H1 (cell line): ENCODE measurements at regions not wholly inside any gene's neighbourhood (a gene's known extent, or its start where the extent isn't known, plus 50 kb on each side); places are given as distances from the start of the nearest gene placed in this dataset.

Experiments
- CTCF ChIA-PET: fragments of 300-600 bp; sonication (Branson Sonifier 250); formaldehyde crosslinking; loops from one replicate; lab custom pipeline; 2021; ENCODE audit not compliant: partially characterized antibody; lab: Charles Lee
- POLR2A ChIA-PET: fragments of 300-600 bp; sonication (Branson Sonifier 250); formaldehyde crosslinking; loops from one replicate; lab custom pipeline; 2021; ENCODE audit warnings: inconsistent platforms; ENCODE audit not compliant: partially characterized antibody; lab: Charles Lee
- DNase-seq, 2 experiments: peaks; one replicate each; pipeline versions ENCODE4 v3.0.0 to v3.0.0-alpha.2; 2010 to 2022; ENCODE audit warnings: low spot score in 2 of 2, low read depth in 1 of 2, mixed read lengths in 1 of 2
- FAIRE-seq: peaks from 2 replicates; lab custom pipeline; 2011; peaks lifted over from hg19 to GRCh38; lab: Jason Lieb, UNC
- H2AFZ ChIP-seq: 2 replicates; pipeline ENCODE4 v1.8.1; 2012; ENCODE audit warnings: low read length, inconsistent platforms
- H2AK5ac ChIP-seq: 2 replicates; pipeline ENCODE4 v1.6.1; 2013; ENCODE audit warnings: low read depth, low read length
- H2BK120ac ChIP-seq: replicated peaks from 2 replicates; pipeline ENCODE3; 2013; ENCODE audit warnings: low read depth, low read length, inconsistent platforms
- H2BK12ac ChIP-seq: 2 replicates; pipeline ENCODE4 v1.6.1; 2013; ENCODE audit warnings: low read depth, low read length
- H2BK15ac ChIP-seq: 2 replicates; pipeline ENCODE4 v1.6.1; 2013; ENCODE audit warnings: low read length
- H2BK20ac ChIP-seq: 2 replicates; pipeline ENCODE4 v1.6.1; 2013; ENCODE audit warnings: low read length
- H2BK5ac ChIP-seq: 2 replicates; pipeline ENCODE4 v1.6.1; 2013; ENCODE audit warnings: low read depth, low read length
- H3K14ac ChIP-seq: 2 replicates; pipeline ENCODE4 v1.6.1; 2013; ENCODE audit warnings: inconsistent platforms; ENCODE audit not compliant: insufficient read length
- H3K18ac ChIP-seq: 2 replicates; pipeline ENCODE4 v1.6.1; 2013; ENCODE audit warnings: low read length; ENCODE audit errors: extremely low read depth
- H3K23ac ChIP-seq: 2 replicates; pipeline ENCODE4 v1.6.1; 2013; ENCODE audit warnings: inconsistent platforms; ENCODE audit not compliant: insufficient read length
- H3K23me2 ChIP-seq: 2 replicates; pipeline ENCODE4 v1.6.1; 2013; ENCODE audit warnings: low read depth, low read length
- H3K27ac ChIP-seq: 2 replicates; pipeline ENCODE4 v1.6.1; 2011; ENCODE audit warnings: low read depth, low read length, inconsistent platforms
- H3K27me3 ChIP-seq, 4 experiments: replicated peaks in 1 of 4; 1 replicate in 1 of 4; 2 replicates in 3 of 4; pipeline versions ENCODE4 v1.6.1 to v1.8.1; 2011 to 2013; ENCODE audit warnings: low read length in 3 of 4, mild to moderate bottlenecking in 3 of 4, inconsistent platforms in 2 of 4, mixed read lengths in 2 of 4, moderate library complexity in 1 of 4; ENCODE audit not compliant: control insufficient read depth in 3 of 4, insufficient read depth in 3 of 4; ENCODE audit errors: extremely low read depth in 1 of 4
- H3K36me3 ChIP-seq, 4 experiments: 2 replicates each; pipeline versions ENCODE4 v1.6.1 to v1.8.1; 2011 to 2013; ENCODE audit warnings: mild to moderate bottlenecking in 4 of 4, low read length in 3 of 4, moderate library complexity in 2 of 4, control low read depth in 1 of 4, inconsistent platforms in 1 of 4; ENCODE audit not compliant: insufficient read depth in 4 of 4, control insufficient read depth in 2 of 4
- H3K4ac ChIP-seq: replicated peaks from 2 replicates; pipeline ENCODE3; 2013; ENCODE audit warnings: low read length, low read depth, mixed read lengths, inconsistent platforms; ENCODE audit not compliant: insufficient read length
- H3K4me1 ChIP-seq, 4 experiments: replicated peaks in 1 of 4; 1 replicate in 1 of 4; 2 replicates in 3 of 4; pipeline versions ENCODE4 v1.6.1 to v1.8.1; 2011 to 2013; ENCODE audit warnings: low read length in 3 of 4, inconsistent platforms in 2 of 4, mixed read lengths in 1 of 4; ENCODE audit not compliant: insufficient read depth in 4 of 4, control insufficient read depth in 3 of 4
- H3K4me2 ChIP-seq, 2 experiments: 2 replicates each; pipeline versions ENCODE4 v1.6.1 to v1.8.1; 2011 to 2013; ENCODE audit warnings: low read depth in 2 of 2, low read length in 2 of 2, control low read depth in 1 of 2, inconsistent platforms in 1 of 2, mild to moderate bottlenecking in 1 of 2; ENCODE audit not compliant: insufficient read depth in 1 of 2
- H3K4me3 ChIP-seq, 4 experiments: fragments of 200-600, 300-600 bp in 1 of 4; sonication (generic), shearing (Covaris generic), sonication (Bioruptor Twin) in 1 of 4; 2 replicates each; pipeline versions ENCODE4 v1.5.1 to v1.8.1; 2011 to 2016; ENCODE audit warnings: low read length in 4 of 4, low read depth in 3 of 4, control low read depth in 2 of 4, inconsistent platforms in 2 of 4, mild to moderate bottlenecking in 2 of 4, mixed read lengths in 1 of 4, moderate library complexity in 1 of 4; ENCODE audit not compliant: insufficient read depth in 2 of 4; ENCODE audit errors: extremely low read depth in 1 of 4
- H3K56ac ChIP-seq: replicated peaks from 2 replicates; pipeline ENCODE3; 2013; ENCODE audit warnings: low read depth, mild to moderate bottlenecking, mixed read lengths, low read length, inconsistent platforms; ENCODE audit not compliant: insufficient read length
- H3K79me1 ChIP-seq: 2 replicates; pipeline ENCODE4 v1.6.1; 2013; ENCODE audit warnings: low read depth, low read length, control low read depth
- H3K79me2 ChIP-seq, 2 experiments: 2 replicates each; pipeline versions ENCODE4 v1.6.1 to v1.8.1; 2012 to 2013; ENCODE audit warnings: low read length in 2 of 2, mild to moderate bottlenecking in 2 of 2, inconsistent platforms in 1 of 2; ENCODE audit not compliant: insufficient read depth in 2 of 2, control insufficient read depth in 1 of 2
- H3K9ac ChIP-seq, 4 experiments: replicated peaks in 1 of 4; 1 replicate in 1 of 4; 2 replicates in 3 of 4; pipeline versions ENCODE4 v1.6.1 to v1.8.1; 2011 to 2013; ENCODE audit warnings: low read depth in 3 of 4, low read length in 3 of 4, control low read depth in 2 of 4, mild to moderate bottlenecking in 2 of 4, moderate library complexity in 2 of 4, inconsistent platforms in 1 of 4; ENCODE audit errors: extremely low read depth in 1 of 4
- H3K9me3 ChIP-seq, 2 experiments: 2 replicates each; pipeline versions ENCODE4 v1.6.1 to v1.8.1; 2012 to 2013; ENCODE audit warnings: mild to moderate bottlenecking in 2 of 2, moderate library complexity in 2 of 2, control low read depth in 1 of 2, inconsistent platforms in 1 of 2, low read depth in 1 of 2, low read length in 1 of 2, mixed read lengths in 1 of 2; ENCODE audit not compliant: insufficient read depth in 2 of 2
- H4K20me1 ChIP-seq, 2 experiments: replicated peaks in 1 of 2; 2 replicates each; pipeline versions ENCODE3 to v1.8.1; 2011 to 2013; ENCODE audit warnings: inconsistent platforms in 2 of 2, low read length in 2 of 2, mild to moderate bottlenecking in 1 of 2; ENCODE audit not compliant: insufficient read depth in 2 of 2, control insufficient read depth in 1 of 2
- H4K5ac ChIP-seq: 2 replicates; pipeline ENCODE4 v1.6.1; 2013; ENCODE audit warnings: low read length, low read depth, mixed read lengths, inconsistent platforms; ENCODE audit not compliant: insufficient read length
- H4K8ac ChIP-seq: 2 replicates; pipeline ENCODE4 v1.8.0; 2013; ENCODE audit warnings: mild to moderate bottlenecking, moderate library complexity, low read length, inconsistent platforms; ENCODE audit not compliant: insufficient read depth; ENCODE audit errors: extremely low read depth
- H4K91ac ChIP-seq: replicated peaks from 2 replicates; pipeline ENCODE3; 2013; ENCODE audit warnings: low read length, mixed read lengths, inconsistent platforms; ENCODE audit not compliant: insufficient read length
- NRF1 ChIP-seq: IDR thresholded peaks from 2 replicates; pipeline ENCODE4 v1.6.1; 2011; ENCODE audit warnings: mild to moderate bottlenecking, low read depth, low read length, improper control_type of control experiment
- WGBS, 2 experiments: shearing (Covaris generic) in 1 of 2; methylation state at CpG; one replicate each; pipeline versions ENCODE4 v1.1.6 to v1.1.7; 2013 to 2015; ENCODE audit warnings: low lambda C conversion rate in 2 of 2, mixed read lengths in 2 of 2, inconsistent platforms in 1 of 2, low coverage in 1 of 2, missing lambda C conversion rate in 1 of 2; ENCODE audit not compliant: insufficient replicate concordance in 2 of 2, insufficient coverage in 1 of 2, insufficient read length in 1 of 2; ENCODE audit errors: extremely low coverage in 1 of 2, missing lambda C conversion rate in 1 of 2; 5-methylcytosine and 5-hydroxymethylcytosine counted together

GRCh38 chr1:5596651-5597050, 395.6 kb downstream of the NPHP4 start:
- TF ChIP-seq NRF1, result no peak
- Histone ChIP-seq H4K20me1 (no peaks in the 10 kb centered on the region), H4K5ac (no peak overlapping the region), H4K8ac (no peak overlapping the region), H3K23ac (no peak overlapping the region), H2BK12ac (no peak overlapping the region), H2AFZ (no peak overlapping the region), H3K4me2 (no peak overlapping the region), H3K9me3 (peaks cover 0 to 4% of the 10 kb centered on the region in 2 experiments; a peak in 1 of 4 replicates), H2BK20ac (no peak overlapping the region), H3K56ac (no peak overlapping the region), H4K91ac (no peak overlapping the region), H3K23me2 (no peaks in the 10 kb centered on the region; the same call in 1 of the 2 replicates), H3K79me2 (no peaks in the 10 kb centered on the region), H3K9ac (no peak overlapping the region), H3K27ac (no peak overlapping the region), H3K4me3 (no peak overlapping the region), H2BK120ac (no peak overlapping the region), H3K4me1 (peaks cover 0 to 3% (median 0%) of the 10 kb centered on the region in 4 experiments; a peak in 2 of 7 replicates), H3K79me1 (no peaks in the 10 kb centered on the region), H3K27me3 (no peaks in the 10 kb centered on the region), H3K36me3 (no peaks in the 10 kb centered on the region), H2AK5ac (no peak overlapping the region), H3K4ac (no peak overlapping the region), H2BK5ac (no peak overlapping the region; the same call in 1 of the 2 replicates), H2BK15ac (no peak overlapping the region), H3K14ac (no peak overlapping the region), H3K18ac (no peak overlapping the region)
- 88% methylated on average over 8 of the region's 8 CpGs; no CpG with 5 or more reads in 1 of the 2 experiments for WGBS, 2 experiments
- CTCF ChIA-PET, result interaction anchor here (0.6 to 3.8 kb wide), 16 partner anchors 9 to 149 kb away, joined by 3 to 25 read pairs (median 4); no protein-coding TSS in a partner anchor
- DNase-seq (no peak), FAIRE-seq (no peak)
- POLR2A ChIA-PET, result no interaction called here
